Osteocyte (in vitro differentiated cells): ENCODE measurements at regions not wholly inside any gene's neighbourhood (a gene's known extent, or its start where the extent isn't known, plus 50 kb on each side); places are given as distances from the start of the nearest gene placed in this dataset.

ENCODE experiments used
- DNase-seq: peaks from one replicate; pipeline ENCODE4 v3.0.0; 2021; ENCODE audit warnings: mixed read lengths; ENCODE audit not compliant: unreplicated experiment; ENCODE audit errors: extremely low spot score
- H3K27ac Mint-ChIP-seq: one replicate; pipeline ENCODE4 v1.8.0; 2021; ENCODE audit warnings: mild to moderate bottlenecking, mixed read lengths; ENCODE audit not compliant: unreplicated experiment
- H3K27me3 Mint-ChIP-seq: one replicate; pipeline ENCODE4 v1.8.0; 2021; ENCODE audit warnings: mixed read lengths; ENCODE audit not compliant: unreplicated experiment
- H3K36me3 Mint-ChIP-seq: one replicate; pipeline ENCODE4 v1.8.0; 2021; ENCODE audit warnings: mixed read lengths; ENCODE audit not compliant: unreplicated experiment
- H3K4me1 Mint-ChIP-seq: one replicate; pipeline ENCODE4 v1.8.0; 2021; ENCODE audit warnings: mixed read lengths; ENCODE audit not compliant: unreplicated experiment
- H3K4me3 Mint-ChIP-seq: one replicate; pipeline ENCODE4 v1.8.0; 2021; ENCODE audit warnings: mild to moderate bottlenecking, moderate library complexity, mixed read lengths; ENCODE audit not compliant: unreplicated experiment
- H3K9me3 Mint-ChIP-seq: one replicate; pipeline ENCODE4 v1.8.0; 2021; ENCODE audit warnings: mixed read lengths; ENCODE audit not compliant: unreplicated experiment
- TF ChIP-seq, protein P1 (sequence below): fragments of 200-600 bp; sonication (generic); IDR thresholded peaks from 2 replicates; pipeline ENCODE4 v1.5.0; 2021; ENCODE audit warnings: antibody characterized with exemption, mild to moderate bottlenecking, moderate library complexity

GRCh38 chr10:6892864-6893263, 312.8 kb upstream of the PRKCQ start:
- H3K9me3 Mint-ChIP-seq, result no peaks in the 10 kb centered on the region
- H3K27ac Mint-ChIP-seq, result no peak overlapping the region
- H3K27me3 Mint-ChIP-seq, result peaks cover 11% of the 10 kb centered on the region
- H3K4me3 Mint-ChIP-seq, result no peak overlapping the region
- H3K36me3 Mint-ChIP-seq, result no peaks in the 10 kb centered on the region
- TF ChIP-seq, protein P1, sequence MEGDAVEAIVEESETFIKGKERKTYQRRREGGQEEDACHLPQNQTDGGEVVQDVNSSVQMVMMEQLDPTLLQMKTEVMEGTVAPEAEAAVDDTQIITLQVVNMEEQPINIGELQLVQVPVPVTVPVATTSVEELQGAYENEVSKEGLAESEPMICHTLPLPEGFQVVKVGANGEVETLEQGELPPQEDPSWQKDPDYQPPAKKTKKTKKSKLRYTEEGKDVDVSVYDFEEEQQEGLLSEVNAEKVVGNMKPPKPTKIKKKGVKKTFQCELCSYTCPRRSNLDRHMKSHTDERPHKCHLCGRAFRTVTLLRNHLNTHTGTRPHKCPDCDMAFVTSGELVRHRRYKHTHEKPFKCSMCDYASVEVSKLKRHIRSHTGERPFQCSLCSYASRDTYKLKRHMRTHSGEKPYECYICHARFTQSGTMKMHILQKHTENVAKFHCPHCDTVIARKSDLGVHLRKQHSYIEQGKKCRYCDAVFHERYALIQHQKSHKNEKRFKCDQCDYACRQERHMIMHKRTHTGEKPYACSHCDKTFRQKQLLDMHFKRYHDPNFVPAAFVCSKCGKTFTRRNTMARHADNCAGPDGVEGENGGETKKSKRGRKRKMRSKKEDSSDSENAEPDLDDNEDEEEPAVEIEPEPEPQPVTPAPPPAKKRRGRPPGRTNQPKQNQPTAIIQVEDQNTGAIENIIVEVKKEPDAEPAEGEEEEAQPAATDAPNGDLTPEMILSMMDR, result no peak
- no peaks in the 10 kb centered on the region for H3K4me1 Mint-ChIP-seq
- DNase-seq, result no peak

DNA sequence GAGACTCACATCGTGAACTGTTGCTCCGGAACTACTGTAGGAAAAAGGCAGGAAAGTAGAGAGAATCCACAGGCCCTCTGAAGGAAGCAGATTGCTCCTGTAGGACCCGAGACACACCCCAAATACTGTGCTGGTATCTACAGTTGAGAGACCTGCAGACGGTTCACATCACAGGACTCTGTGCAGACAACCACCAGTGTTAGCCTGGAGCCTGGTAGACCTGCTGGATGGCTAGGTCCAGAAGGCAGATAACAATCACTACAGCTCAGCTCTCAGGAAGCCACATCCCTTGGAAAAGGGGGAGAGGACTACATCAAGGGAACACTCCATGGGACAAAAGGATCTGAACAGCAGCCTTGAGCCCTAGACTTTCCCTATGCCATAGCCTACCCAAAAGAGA, 311.8 kb upstream of the PRKCQ start:
- H3K4me3 Mint-ChIP-seq, result no peak overlapping the region
- no peak for DNase-seq
- H3K27me3 Mint-ChIP-seq, result peaks cover 11% of the 10 kb centered on the region
- no peaks in the 10 kb centered on the region for H3K36me3 Mint-ChIP-seq
- TF ChIP-seq, protein P1, result no peak
- no peaks in the 10 kb centered on the region for H3K9me3 Mint-ChIP-seq
- no peak overlapping the region for H3K27ac Mint-ChIP-seq
- H3K4me1 Mint-ChIP-seq, result no peaks in the 10 kb centered on the region

DNA sequence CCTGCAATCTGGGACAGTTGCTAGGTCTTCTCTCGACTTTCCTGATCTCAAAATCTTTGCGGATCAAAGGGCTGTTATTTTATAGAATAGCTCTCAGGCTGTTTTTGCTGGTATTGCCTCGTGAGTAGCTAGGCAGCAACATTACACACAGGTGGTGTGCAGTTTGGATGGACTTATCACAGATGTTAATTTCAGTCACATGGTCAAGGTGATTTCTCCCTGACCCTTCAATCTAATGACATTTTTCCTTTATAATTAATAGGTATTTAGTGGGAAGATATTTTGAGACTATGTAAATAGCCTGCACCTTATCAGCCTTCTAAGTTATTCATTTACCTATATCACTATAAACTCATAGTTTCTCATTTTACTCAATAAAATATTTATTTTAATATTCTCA, 309.6 kb upstream of the PRKCQ start:
- TF ChIP-seq, protein P1, result no peak
- Mint-ChIP-seq H3K27ac (no peak overlapping the region), H3K4me1 (no peaks in the 10 kb centered on the region), H3K4me3 (no peak overlapping the region), H3K9me3 (no peaks in the 10 kb centered on the region), H3K36me3 (no peaks in the 10 kb centered on the region), H3K27me3 (peaks cover 12% of the 10 kb centered on the region)
- no peak for DNase-seq

- DNase-seq, result no peak
- no peak overlapping the region for H3K27ac Mint-ChIP-seq
Observed at GRCh38 chr10:6888434-6888833, 308.4 kb upstream of the PRKCQ start.

DNA sequence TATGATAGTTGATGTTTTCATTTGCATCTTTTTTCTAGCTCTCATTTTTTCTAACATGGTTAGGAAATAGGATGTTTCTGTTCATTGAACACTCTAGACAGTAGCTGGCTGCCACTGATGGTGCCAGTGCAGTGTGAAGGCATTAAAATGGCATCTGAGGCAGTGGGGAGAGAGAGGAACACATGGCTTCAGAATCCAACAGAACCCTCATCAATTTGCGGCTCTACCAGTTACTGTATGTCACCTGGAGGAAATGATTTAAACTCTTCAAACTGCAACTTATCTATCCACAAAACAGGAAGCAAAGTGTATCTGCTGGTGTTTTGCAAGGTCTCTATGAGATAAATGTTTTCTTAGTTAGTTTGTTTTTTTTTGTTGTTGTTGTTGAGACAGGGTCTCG, 305.2 kb upstream of the PRKCQ start:
- H3K4me1 Mint-ChIP-seq, result no peaks in the 10 kb centered on the region
- DNase-seq, result no peak
- H3K27me3 Mint-ChIP-seq, result peaks cover 17% of the 10 kb centered on the region
- no peaks in the 10 kb centered on the region for H3K9me3 Mint-ChIP-seq
- no peak overlapping the region for H3K4me3 Mint-ChIP-seq
- no peak overlapping the region for H3K27ac Mint-ChIP-seq
- H3K36me3 Mint-ChIP-seq, result no peaks in the 10 kb centered on the region
- TF ChIP-seq, protein P1, result no peak

More at GRCh38 chr10:6888434-6888833, 308.4 kb upstream of the PRKCQ start:
- no peaks in the 10 kb centered on the region for H3K36me3 Mint-ChIP-seq
- TF ChIP-seq, protein P1, result no peak
- H3K4me1 Mint-ChIP-seq, result no peaks in the 10 kb centered on the region
- no peak overlapping the region for H3K4me3 Mint-ChIP-seq
- peaks cover 12% of the 10 kb centered on the region for H3K27me3 Mint-ChIP-seq
- H3K9me3 Mint-ChIP-seq, result no peaks in the 10 kb centered on the region
